ENCODE measurements at regions not wholly inside any gene's neighbourhood (a gene's known extent, or its start where the extent isn't known, plus 50 kb on each side); places are given as distances from the start of the nearest gene placed in this dataset.

GRCh38 chr3:147471741-147472140 lies 62.6 kb downstream of the ZIC1 start:
- TF ChIP-seq CTCF (IDR thresholded peaks at IDR 0.05) (no peak), POLR2A (IDR thresholded peaks at IDR 0.05) (no peak)

Data from esophagus squamous epithelium (tissue), 4 donors.